H9 (cell line): ENCODE measurements at regions not wholly inside any gene's neighbourhood (a gene's known extent, or its start where the extent isn't known, plus 50 kb on each side); places are given as distances from the start of the nearest gene placed in this dataset.

ENCODE experiments used
- DNase-seq: peaks from one replicate; pipeline ENCODE4 v3.0.0-alpha.2; 2017
- H2AFZ ChIP-seq: one replicate; pipeline ENCODE4 v1.6.1; 2013; ENCODE audit warnings: mild to moderate bottlenecking, low read length, control low read depth, moderate library complexity
- H2AK5ac ChIP-seq: 2 replicates; pipeline ENCODE4 v1.6.1; 2013; ENCODE audit warnings: low read length, control low read depth, mixed read lengths; ENCODE audit not compliant: insufficient read length
- H2BK120ac ChIP-seq: one replicate; pipeline ENCODE4 v1.6.1; 2013; ENCODE audit warnings: low read depth, mild to moderate bottlenecking, low read length, control low read depth, inconsistent platforms; ENCODE audit not compliant: poor library complexity, severe bottlenecking
- H2BK12ac ChIP-seq: 2 replicates; pipeline ENCODE4 v1.6.1; 2013; ENCODE audit warnings: low read length, control low read depth, mixed read lengths, low read depth; ENCODE audit not compliant: insufficient read length
- H2BK15ac ChIP-seq: 2 replicates; pipeline ENCODE4 v1.6.1; 2013; ENCODE audit warnings: low read depth, low read length, control low read depth
- H2BK20ac ChIP-seq: one replicate; pipeline ENCODE4 v1.6.1; 2013; ENCODE audit warnings: low read depth, mild to moderate bottlenecking, low read length, control low read depth, inconsistent platforms; ENCODE audit not compliant: poor library complexity, severe bottlenecking
- H2BK5ac ChIP-seq: 2 replicates; pipeline ENCODE4 v1.6.1; 2013; ENCODE audit warnings: low read length, control low read depth, mixed read lengths; ENCODE audit not compliant: insufficient read length
- H3K14ac ChIP-seq: 2 replicates; pipeline ENCODE4 v1.6.1; 2013; ENCODE audit warnings: low read length, control low read depth; ENCODE audit not compliant: insufficient read depth
- H3K18ac ChIP-seq: 2 replicates; pipeline ENCODE4 v1.6.1; 2013; ENCODE audit warnings: low read depth, mild to moderate bottlenecking, mixed read lengths, low read length, control low read depth; ENCODE audit not compliant: insufficient read length
- H3K23ac ChIP-seq: 2 replicates; pipeline ENCODE4 v1.6.1; 2013; ENCODE audit warnings: low read length, control low read depth, mixed read lengths, low read depth; ENCODE audit not compliant: insufficient read length
- H3K23me2 ChIP-seq: 2 replicates; pipeline ENCODE4 v1.6.1; 2013; ENCODE audit warnings: low read depth, mild to moderate bottlenecking, mixed read lengths, low read length, control low read depth; ENCODE audit not compliant: insufficient read length, poor library complexity, severe bottlenecking
- H3K27ac ChIP-seq: 2 replicates; pipeline ENCODE4 v1.5.1; 2013; ENCODE audit warnings: low read length, control low read depth, mixed read lengths, low read depth; ENCODE audit not compliant: insufficient read length
- H3K27me3 ChIP-seq: 2 replicates; pipeline ENCODE4 v1.6.1; 2013; ENCODE audit warnings: low read length, control low read depth, inconsistent platforms; ENCODE audit not compliant: insufficient read depth
- H3K4ac ChIP-seq: 2 replicates; pipeline ENCODE4 v1.6.1; 2013; ENCODE audit warnings: low read depth, mild to moderate bottlenecking, control low read depth, inconsistent platforms, low read length, moderate library complexity
- H3K4me1 ChIP-seq: 2 replicates; pipeline ENCODE4 v1.6.1; 2013; ENCODE audit warnings: low read length, control low read depth, inconsistent platforms; ENCODE audit not compliant: insufficient read depth
- H3K4me2 ChIP-seq: 2 replicates; pipeline ENCODE4 v1.6.1; 2013; ENCODE audit warnings: low read length, control low read depth, mixed read lengths; ENCODE audit not compliant: insufficient read length, insufficient read depth
- H3K56ac ChIP-seq: 2 replicates; pipeline ENCODE4 v1.6.1; 2013; ENCODE audit warnings: low read depth, mild to moderate bottlenecking, mixed read lengths, low read length, control low read depth; ENCODE audit not compliant: insufficient read length
- H3K79me1 ChIP-seq: 2 replicates; pipeline ENCODE4 v1.6.1; 2013; ENCODE audit warnings: low read depth, mild to moderate bottlenecking, moderate library complexity, low read length, control low read depth, inconsistent platforms; ENCODE audit not compliant: insufficient read depth, poor library complexity, severe bottlenecking
- H3K79me2 ChIP-seq: 2 replicates; pipeline ENCODE4 v1.6.1; 2013; ENCODE audit warnings: low read length, control low read depth, inconsistent platforms; ENCODE audit not compliant: insufficient read depth
- H3K9ac ChIP-seq: 2 replicates; pipeline ENCODE4 v1.6.1; 2013; ENCODE audit warnings: low read length, control low read depth, mixed read lengths; ENCODE audit not compliant: insufficient read length; ENCODE audit errors: extremely low read depth
- H3K9me3 ChIP-seq: one replicate; pipeline ENCODE4 v1.6.1; 2013; ENCODE audit warnings: low read depth, low read length, inconsistent platforms; ENCODE audit not compliant: control insufficient read depth
- H3T11ph ChIP-seq: one replicate; pipeline ENCODE4 v1.6.1; 2013; ENCODE audit warnings: mild to moderate bottlenecking, low read length, control low read depth, inconsistent platforms
- H4K20me1 ChIP-seq: one replicate; pipeline ENCODE4 v1.6.1; 2013; ENCODE audit not compliant: control insufficient read depth, insufficient read length, insufficient read depth
- H4K5ac ChIP-seq: 2 replicates; pipeline ENCODE4 v1.6.1; 2013; ENCODE audit warnings: low read depth, mild to moderate bottlenecking, mixed read lengths, low read length, control low read depth; ENCODE audit not compliant: insufficient read length
- H4K8ac ChIP-seq: replicated peaks from 2 replicates; pipeline ENCODE4 v1.6.1; 2013; ENCODE audit warnings: low read length, control low read depth, mixed read lengths, low read depth; ENCODE audit not compliant: insufficient read length
- H4K91ac ChIP-seq: 2 replicates; pipeline ENCODE4 v1.6.1; 2013; ENCODE audit warnings: low read depth, mild to moderate bottlenecking, moderate library complexity, mixed read lengths, low read length, control low read depth; ENCODE audit not compliant: insufficient read length
- H3K27ac Mint-ChIP-seq, 3 experiments: 2 replicates in 2 of 3; 3 replicates in 1 of 3; pipeline ENCODE4 v1.8.0; 2020 to 2021; ENCODE audit warnings: mixed read lengths in 3 of 3, mild to moderate bottlenecking in 1 of 3, moderate library complexity in 1 of 3
- H3K27me3 Mint-ChIP-seq: 2 replicates; pipeline ENCODE4 v1.8.0; 2021; ENCODE audit warnings: low read depth, mild to moderate bottlenecking, moderate library complexity, mixed read lengths
- H3K36me3 Mint-ChIP-seq, 3 experiments: 2 replicates in 2 of 3; 3 replicates in 1 of 3; pipeline ENCODE4 v1.8.0; 2020 to 2021; ENCODE audit warnings: low read depth in 3 of 3, mixed read lengths in 3 of 3; ENCODE audit not compliant: insufficient read depth in 1 of 3
- H3K4me1 Mint-ChIP-seq, 2 experiments: 2 replicates each; pipeline ENCODE4 v1.8.0; 2020; ENCODE audit warnings: mixed read lengths in 2 of 2
- H3K4me3 Mint-ChIP-seq, 2 experiments: 2 replicates in 1 of 2; 3 replicates in 1 of 2; pipeline ENCODE4 v1.8.0; 2020 to 2021; ENCODE audit warnings: mild to moderate bottlenecking in 2 of 2, mixed read lengths in 2 of 2, moderate library complexity in 1 of 2
- H3K9me3 Mint-ChIP-seq, 2 experiments: 2 replicates in 1 of 2; 3 replicates in 1 of 2; pipeline ENCODE4 v1.8.0; 2020; ENCODE audit warnings: mild to moderate bottlenecking in 2 of 2, mixed read lengths in 2 of 2, moderate library complexity in 1 of 2
- WGBS: extraction: QIAGEN DNeasy Blood & Tissue Kit; methylation state at CpG from one replicate; pipeline ENCODE4 v1.1.7; 2013; ENCODE audit warnings: missing lambda C conversion rate, low lambda C conversion rate, mixed read lengths; ENCODE audit not compliant: insufficient read length; ENCODE audit errors: extremely low coverage; 5-methylcytosine and 5-hydroxymethylcytosine counted together
- TF ChIP-seq, protein P1 (sequence below): fragments of 200-600 bp; sonication (generic); conservative IDR thresholded peaks from 3 replicates; pipeline ENCODE4 v1.8.0; 2021; ENCODE audit warnings: antibody characterized with exemption, mild to moderate bottlenecking

DNA sequence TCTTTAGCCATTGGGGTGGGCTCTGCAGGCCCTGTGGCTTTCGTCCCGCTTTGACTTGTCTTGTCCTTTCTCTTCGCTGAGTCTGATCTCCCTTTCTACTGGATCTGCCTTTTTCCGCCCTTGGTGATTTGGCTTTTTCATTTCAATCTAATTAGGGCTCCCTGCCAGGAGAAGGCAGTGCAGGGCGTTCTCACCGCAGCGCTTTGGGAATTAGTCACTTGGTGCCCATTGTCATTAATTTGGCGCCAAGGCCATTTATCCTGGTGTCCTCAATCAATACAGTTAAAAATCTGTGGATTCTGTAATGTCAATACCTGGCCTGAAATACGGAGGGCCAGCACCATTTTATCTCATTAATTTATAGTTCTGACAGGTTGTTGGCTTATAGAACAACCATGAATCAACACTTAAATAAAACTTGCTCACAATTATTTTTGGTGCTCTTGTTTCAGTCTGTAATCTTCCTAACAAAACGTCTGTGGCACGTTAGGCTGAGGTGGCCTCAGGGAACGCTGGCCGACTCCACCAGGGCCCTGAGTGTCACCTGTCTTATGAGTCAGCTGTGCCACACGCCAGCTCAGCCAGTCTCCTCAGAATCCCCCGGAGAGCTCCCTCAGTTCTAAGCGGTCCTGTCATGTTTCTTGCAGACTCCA, 115.7 kb downstream of the BEGAIN start:
- no peak overlapping the region for H2BK5ac ChIP-seq
- no peak overlapping the region for H4K91ac ChIP-seq
- Mint-ChIP-seq H3K4me1 (peaks cover 9 to 22% of the 10 kb centered on the region in 2 experiments), H3K36me3 (peaks cover 0 to 2% (median 0%) of the 10 kb centered on the region in 3 experiments; a peak in 2 of 7 replicates), H3K4me3 (no peak overlapping the region), H3K27me3 (peaks cover 29% of the 10 kb centered on the region), H3K27ac (peak overlapping the region in 2 of 3 experiments; percentile 39 to 67; a peak in 2 of 7 replicates), H3K9me3 (no peaks in the 10 kb centered on the region; a peak in 1 of 5 replicates)
- no peak overlapping the region for H3K18ac ChIP-seq
- no peak overlapping the region for H3K56ac ChIP-seq
- no peak overlapping the region for H3K9ac ChIP-seq
- H3K4ac ChIP-seq: no peak overlapping the region
- H2BK20ac ChIP-seq: no peak overlapping the region
- no peak overlapping the region for H2AFZ ChIP-seq
- H2BK12ac ChIP-seq: no peak overlapping the region
- H3K79me2 ChIP-seq: no peaks in the 10 kb centered on the region
- H3K4me1 ChIP-seq: peaks cover under 1% of the 10 kb centered on the region; the same call in 1 of the 2 replicates
- TF ChIP-seq, protein P1, sequence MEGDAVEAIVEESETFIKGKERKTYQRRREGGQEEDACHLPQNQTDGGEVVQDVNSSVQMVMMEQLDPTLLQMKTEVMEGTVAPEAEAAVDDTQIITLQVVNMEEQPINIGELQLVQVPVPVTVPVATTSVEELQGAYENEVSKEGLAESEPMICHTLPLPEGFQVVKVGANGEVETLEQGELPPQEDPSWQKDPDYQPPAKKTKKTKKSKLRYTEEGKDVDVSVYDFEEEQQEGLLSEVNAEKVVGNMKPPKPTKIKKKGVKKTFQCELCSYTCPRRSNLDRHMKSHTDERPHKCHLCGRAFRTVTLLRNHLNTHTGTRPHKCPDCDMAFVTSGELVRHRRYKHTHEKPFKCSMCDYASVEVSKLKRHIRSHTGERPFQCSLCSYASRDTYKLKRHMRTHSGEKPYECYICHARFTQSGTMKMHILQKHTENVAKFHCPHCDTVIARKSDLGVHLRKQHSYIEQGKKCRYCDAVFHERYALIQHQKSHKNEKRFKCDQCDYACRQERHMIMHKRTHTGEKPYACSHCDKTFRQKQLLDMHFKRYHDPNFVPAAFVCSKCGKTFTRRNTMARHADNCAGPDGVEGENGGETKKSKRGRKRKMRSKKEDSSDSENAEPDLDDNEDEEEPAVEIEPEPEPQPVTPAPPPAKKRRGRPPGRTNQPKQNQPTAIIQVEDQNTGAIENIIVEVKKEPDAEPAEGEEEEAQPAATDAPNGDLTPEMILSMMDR: no peak
- no peaks in the 10 kb centered on the region for H3K79me1 ChIP-seq
- H4K5ac ChIP-seq: no peak overlapping the region
- WGBS: no CpG with 5 or more reads among the region's 16 CpGs
- no peak overlapping the region for H4K8ac ChIP-seq
- no peak overlapping the region for H2BK15ac ChIP-seq
- no peak overlapping the region for H2BK120ac ChIP-seq
- H3K4me2 ChIP-seq: no peak overlapping the region
- no peak overlapping the region for H2AK5ac ChIP-seq
- no peaks in the 10 kb centered on the region for H4K20me1 ChIP-seq
- no peak overlapping the region for H3K23ac ChIP-seq
- no peak overlapping the region for H3K27ac ChIP-seq
- no peak overlapping the region for H3T11ph ChIP-seq
- no peaks in the 10 kb centered on the region for H3K9me3 ChIP-seq
- no peak for DNase-seq
- no peak overlapping the region for H3K14ac ChIP-seq
- H3K27me3 ChIP-seq: no peaks in the 10 kb centered on the region
- H3K23me2 ChIP-seq: no peaks in the 10 kb centered on the region
